ENCODE measurements at regions not wholly inside any gene's neighbourhood (a gene's known extent, or its start where the extent isn't known, plus 50 kb on each side); places are given as distances from the start of the nearest gene placed in this dataset.

DNA sequence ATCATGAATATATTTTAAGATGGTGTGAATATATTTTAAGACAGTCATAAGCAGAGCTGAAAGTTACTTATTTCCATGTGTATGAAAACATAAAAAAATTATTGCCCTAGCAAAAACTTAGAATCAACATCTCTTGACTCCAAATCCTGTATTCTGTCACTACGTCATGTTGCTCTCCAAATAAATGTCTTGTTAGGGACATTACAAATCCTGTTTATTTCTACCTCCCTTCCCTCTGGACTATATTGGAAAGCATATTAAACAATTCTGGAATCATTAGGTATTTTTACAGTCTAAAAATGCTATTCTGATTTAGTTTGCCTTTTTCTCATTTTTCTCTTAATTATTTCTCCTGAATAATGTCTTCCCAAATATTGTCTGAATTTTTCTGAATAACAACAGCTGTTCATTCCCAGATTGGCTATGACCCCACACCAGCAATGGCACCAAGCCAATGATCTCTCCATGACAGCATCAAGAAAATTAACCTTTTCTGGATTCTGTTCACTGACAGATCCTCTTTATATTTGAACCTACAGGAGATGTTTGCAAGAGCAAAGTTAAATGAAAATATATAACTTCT lies 523.1 kb downstream of the IQCM start:
- TF ChIP-seq, protein P1, sequence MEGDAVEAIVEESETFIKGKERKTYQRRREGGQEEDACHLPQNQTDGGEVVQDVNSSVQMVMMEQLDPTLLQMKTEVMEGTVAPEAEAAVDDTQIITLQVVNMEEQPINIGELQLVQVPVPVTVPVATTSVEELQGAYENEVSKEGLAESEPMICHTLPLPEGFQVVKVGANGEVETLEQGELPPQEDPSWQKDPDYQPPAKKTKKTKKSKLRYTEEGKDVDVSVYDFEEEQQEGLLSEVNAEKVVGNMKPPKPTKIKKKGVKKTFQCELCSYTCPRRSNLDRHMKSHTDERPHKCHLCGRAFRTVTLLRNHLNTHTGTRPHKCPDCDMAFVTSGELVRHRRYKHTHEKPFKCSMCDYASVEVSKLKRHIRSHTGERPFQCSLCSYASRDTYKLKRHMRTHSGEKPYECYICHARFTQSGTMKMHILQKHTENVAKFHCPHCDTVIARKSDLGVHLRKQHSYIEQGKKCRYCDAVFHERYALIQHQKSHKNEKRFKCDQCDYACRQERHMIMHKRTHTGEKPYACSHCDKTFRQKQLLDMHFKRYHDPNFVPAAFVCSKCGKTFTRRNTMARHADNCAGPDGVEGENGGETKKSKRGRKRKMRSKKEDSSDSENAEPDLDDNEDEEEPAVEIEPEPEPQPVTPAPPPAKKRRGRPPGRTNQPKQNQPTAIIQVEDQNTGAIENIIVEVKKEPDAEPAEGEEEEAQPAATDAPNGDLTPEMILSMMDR (IDR thresholded peaks at IDR 0.05; ENCODE audit: low read depth, low read length), result no peak
- TF ChIP-seq EZH2phosphoT487 (IDR thresholded peaks at IDR 0.05; ENCODE audit: low read depth), result no peak
- Histone ChIP-seq H3K4me1 (ENCODE audit: low read length) (no peaks in the 10 kb centered on the region), H2AFZ (ENCODE audit: low read depth, low read length) (no peak overlapping the region), H3K9ac (ENCODE audit: low read length) (no peak overlapping the region), H3K27me3 (ENCODE audit: low read depth, low read length) (no peaks in the 10 kb centered on the region), H3K79me2 (ENCODE audit: low read length) (no peaks in the 10 kb centered on the region), H3K9me3 (ENCODE audit: insufficient read depth, low read length) (no peaks in the 10 kb centered on the region), H3K36me3 (replicated peaks; ENCODE audit: low read depth, low read length) (no peaks in the 10 kb centered on the region), H3K4me3 (ENCODE audit: low read length) (no peak overlapping the region), H3K27ac (ENCODE audit: low read length) (no peak overlapping the region), H4K20me1 (ENCODE audit: insufficient read depth, low read length) (no peaks in the 10 kb centered on the region), H3K4me2 (ENCODE audit: low read length) (no peak overlapping the region)

DNA sequence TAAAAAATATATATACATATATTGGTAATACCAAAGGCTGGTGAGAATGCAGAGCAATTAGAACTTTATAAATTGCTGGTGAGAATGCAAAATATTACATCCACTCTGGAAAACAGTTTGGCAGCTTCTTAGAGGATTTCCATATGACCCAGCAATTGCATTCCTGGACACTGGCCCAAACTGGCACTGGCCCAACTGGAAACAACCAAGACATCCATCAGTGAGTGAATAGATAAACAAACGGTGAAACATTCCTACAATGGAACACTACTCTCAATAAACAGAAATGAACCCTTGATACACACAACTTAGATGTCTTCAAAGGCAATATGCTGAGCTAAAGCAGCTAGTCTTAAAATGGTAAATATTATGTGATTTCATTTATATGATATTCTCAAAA lies 524.2 kb downstream of the IQCM start:
- H3K36me3 ChIP-seq (replicated peaks; ENCODE audit: low read depth, low read length), result no peaks in the 10 kb centered on the region
- TF ChIP-seq, protein P1 (IDR thresholded peaks at IDR 0.05; ENCODE audit: low read depth, low read length), result no peak
- TF ChIP-seq EZH2phosphoT487 (IDR thresholded peaks at IDR 0.05; ENCODE audit: low read depth), result no peak
- H3K4me1 ChIP-seq (ENCODE audit: low read length), result no peaks in the 10 kb centered on the region
- H3K4me3 ChIP-seq (ENCODE audit: low read length), result no peak overlapping the region
- H3K9ac ChIP-seq (ENCODE audit: low read length), result no peak overlapping the region
- H4K20me1 ChIP-seq (ENCODE audit: insufficient read depth, low read length), result no peaks in the 10 kb centered on the region
- no peaks in the 10 kb centered on the region for H3K79me2 ChIP-seq (ENCODE audit: low read length)
- no peak overlapping the region for H3K27ac ChIP-seq (ENCODE audit: low read length)
- no peak overlapping the region; the same call in 1 of the 2 replicates for H2AFZ ChIP-seq (ENCODE audit: low read depth, low read length)
- no peaks in the 10 kb centered on the region for H3K27me3 ChIP-seq (ENCODE audit: low read depth, low read length)
- no peaks in the 10 kb centered on the region for H3K9me3 ChIP-seq (ENCODE audit: insufficient read depth, low read length)
- no peak overlapping the region for H3K4me2 ChIP-seq (ENCODE audit: low read length)

DNA sequence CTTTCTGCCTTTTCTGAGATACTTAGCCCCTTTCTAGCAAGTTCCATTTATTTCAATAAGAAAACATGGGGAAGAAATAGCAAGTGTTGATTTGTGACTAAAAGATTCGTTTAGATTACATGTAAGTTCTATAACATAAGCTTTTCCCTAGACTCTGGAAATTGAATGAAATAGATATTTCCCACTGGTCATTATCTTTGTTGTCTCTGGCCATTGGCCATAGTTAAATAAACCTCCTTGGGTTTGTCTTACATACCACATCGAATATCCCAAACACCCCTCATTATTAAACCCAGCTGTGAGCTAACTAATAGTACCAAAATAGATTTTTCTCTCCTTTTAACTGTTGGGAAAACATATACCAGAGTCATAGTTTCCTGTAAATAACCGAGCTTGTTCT lies 534.8 kb downstream of the IQCM start:
- Histone ChIP-seq H3K4me1 (ENCODE audit: low read length) (peaks cover 8% of the 10 kb centered on the region), H3K27me3 (ENCODE audit: low read depth, low read length) (no peaks in the 10 kb centered on the region), H3K27ac (ENCODE audit: low read length) (no peak overlapping the region), H2AFZ (ENCODE audit: low read depth, low read length) (no peak overlapping the region), H3K36me3 (replicated peaks; ENCODE audit: low read depth, low read length) (no peaks in the 10 kb centered on the region), H3K9ac (ENCODE audit: low read length) (no peak overlapping the region), H3K4me2 (ENCODE audit: low read length) (no peak overlapping the region), H3K79me2 (ENCODE audit: low read length) (no peaks in the 10 kb centered on the region), H4K20me1 (ENCODE audit: insufficient read depth, low read length) (no peaks in the 10 kb centered on the region), H3K4me3 (ENCODE audit: low read length) (no peak overlapping the region), H3K9me3 (ENCODE audit: insufficient read depth, low read length) (no peaks in the 10 kb centered on the region)
- TF ChIP-seq, protein P1 (IDR thresholded peaks at IDR 0.05; ENCODE audit: low read depth, low read length), result no peak
- no peak for TF ChIP-seq EZH2phosphoT487 (IDR thresholded peaks at IDR 0.05; ENCODE audit: low read depth)

DNA sequence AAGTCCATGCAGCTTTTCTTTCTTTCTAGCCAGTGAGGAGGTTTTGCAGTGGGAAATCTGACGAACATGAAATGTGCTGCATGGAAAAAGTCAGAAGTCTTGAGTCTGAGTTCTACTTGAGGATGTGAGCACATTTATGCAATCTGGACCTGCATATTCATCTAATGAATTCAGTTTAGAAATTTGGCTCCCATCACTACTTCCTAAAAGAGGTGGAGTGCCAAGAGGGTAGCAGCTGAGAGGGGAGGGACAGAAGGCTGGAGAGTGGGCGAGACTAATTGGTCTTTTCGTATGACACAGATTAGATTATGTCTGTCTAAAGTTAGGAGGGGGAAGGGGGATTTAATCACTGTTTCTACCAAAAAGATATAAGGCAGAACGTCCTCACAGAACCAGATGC lies 535.9 kb downstream of the IQCM start:
- no peaks in the 10 kb centered on the region for H3K36me3 ChIP-seq (replicated peaks; ENCODE audit: low read depth, low read length)
- H3K27ac ChIP-seq (ENCODE audit: low read length), result no peak overlapping the region
- H4K20me1 ChIP-seq (ENCODE audit: insufficient read depth, low read length), result no peaks in the 10 kb centered on the region
- H3K79me2 ChIP-seq (ENCODE audit: low read length), result no peaks in the 10 kb centered on the region
- H3K9ac ChIP-seq (ENCODE audit: low read length), result no peak overlapping the region
- H3K4me1 ChIP-seq (ENCODE audit: low read length), result peaks cover 8% of the 10 kb centered on the region
- no peak overlapping the region for H3K4me3 ChIP-seq (ENCODE audit: low read length)
- no peaks in the 10 kb centered on the region for H3K27me3 ChIP-seq (ENCODE audit: low read depth, low read length)
- no peak for TF ChIP-seq EZH2phosphoT487 (IDR thresholded peaks at IDR 0.05; ENCODE audit: low read depth)
- TF ChIP-seq, protein P1 (IDR thresholded peaks at IDR 0.05; ENCODE audit: low read depth, low read length), result no peak
- H3K9me3 ChIP-seq (ENCODE audit: insufficient read depth, low read length), result no peaks in the 10 kb centered on the region
- no peak overlapping the region for H2AFZ ChIP-seq (ENCODE audit: low read depth, low read length)
- no peak overlapping the region for H3K4me2 ChIP-seq (ENCODE audit: low read length)

Data from OCI-LY3 (cell line).